ENCODE measurements at regions not wholly inside any gene's neighbourhood (a gene's known extent, or its start where the extent isn't known, plus 50 kb on each side); places are given as distances from the start of the nearest gene placed in this dataset.

- H2BK12ac ChIP-seq (ENCODE audit: low read length), result no peak overlapping the region
- H3K4me2 ChIP-seq (ENCODE audit: insufficient read depth, low read length, poor library complexity, severe bottlenecking), result no peak overlapping the region
- no peak for DNase-seq (ENCODE audit: low spot score)
- no peak overlapping the region for H3K9ac ChIP-seq (ENCODE audit: low read depth, low read length, poor library complexity)
- H3K4me3 ChIP-seq (ENCODE audit: low read length in 2 of 2), result no peak overlapping the region
- H3K4ac ChIP-seq (ENCODE audit: low read length), result no peak overlapping the region
- H4K91ac ChIP-seq (ENCODE audit: low read depth, low read length, poor library complexity), result no peak overlapping the region
- no peaks in the 10 kb centered on the region for H3K27me3 ChIP-seq (ENCODE audit: control insufficient read depth in 3 of 3, insufficient read depth in 3 of 3, low read depth in 1 of 3, low read length in 3 of 3)
- H3K79me1 ChIP-seq (ENCODE audit: low read depth, low read length), result no peaks in the 10 kb centered on the region
- no peak overlapping the region for H4K8ac ChIP-seq (ENCODE audit: low read depth, low read length)
- no peak overlapping the region for H3K14ac ChIP-seq (ENCODE audit: low read length)
- WGBS, 2 donors (ENCODE audit: extremely low coverage in 2 of 2, insufficient read length in 2 of 2, insufficient replicate concordance in 1 of 2), result no CpG with 5 or more reads among the region's 1 CpG
- no peak overlapping the region for H2AK5ac ChIP-seq (ENCODE audit: low read depth, low read length)
- no peak overlapping the region for H3K18ac ChIP-seq (ENCODE audit: low read length)
- no peak overlapping the region for H3K27ac ChIP-seq (replicated peaks; ENCODE audit: low read length)
- H3K9me3 ChIP-seq (replicated peaks in 1 of 2; ENCODE audit: control insufficient read depth in 2 of 2, insufficient read depth in 1 of 2, low read depth in 1 of 2, low read length in 2 of 2), result no peaks in the 10 kb centered on the region
- no peak overlapping the region for H2BK120ac ChIP-seq (ENCODE audit: low read depth, low read length)
- no peak overlapping the region for H3K23ac ChIP-seq (ENCODE audit: low read depth, low read length, poor library complexity)
- no peaks in the 10 kb centered on the region for H3K4me1 ChIP-seq (ENCODE audit: control insufficient read depth in 2 of 2, insufficient read depth in 1 of 2, low read depth in 1 of 2, low read length in 2 of 2)
- H2BK15ac ChIP-seq (ENCODE audit: low read length), result no peak overlapping the region
- H3K36me3 ChIP-seq (replicated peaks in 1 of 2; ENCODE audit: control insufficient read depth in 2 of 2, insufficient read depth in 2 of 2, low read length in 2 of 2), result no peaks in the 10 kb centered on the region
- no peak overlapping the region for H2BK5ac ChIP-seq (ENCODE audit: low read length)
- no peak overlapping the region for H2AFZ ChIP-seq (ENCODE audit: low read length)
Measured at GRCh38 chr2:116645155-116645554, 1169.3 kb upstream of the DDX18 start.

DNA sequence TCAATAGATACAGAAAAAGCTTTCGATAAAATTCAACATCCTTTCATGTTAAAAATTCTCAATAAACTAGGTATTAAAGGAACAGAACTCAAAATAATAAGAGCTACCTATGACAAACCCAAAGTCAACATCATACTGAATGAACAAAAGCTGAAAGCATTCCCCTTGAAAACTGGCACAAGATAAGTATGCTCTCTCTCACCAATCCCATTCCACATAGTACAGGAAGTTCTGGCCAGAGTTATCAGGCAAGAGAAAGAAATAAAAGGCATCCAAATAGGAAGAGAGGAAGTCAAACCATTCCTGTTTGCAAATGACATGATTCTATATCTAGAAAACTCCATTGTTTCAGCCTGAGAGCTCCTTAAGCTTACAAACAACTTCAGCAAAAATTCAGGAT lies 1145.8 kb upstream of the DDX18 start:
- H4K8ac ChIP-seq (ENCODE audit: low read depth, low read length), result no peak overlapping the region
- H3K23ac ChIP-seq (ENCODE audit: low read depth, low read length, poor library complexity), result no peak overlapping the region
- H2BK120ac ChIP-seq (ENCODE audit: low read depth, low read length), result no peak overlapping the region
- H3K4ac ChIP-seq (ENCODE audit: low read length), result no peak overlapping the region
- no peaks in the 10 kb centered on the region for H3K4me1 ChIP-seq (ENCODE audit: control insufficient read depth in 2 of 2, insufficient read depth in 1 of 2, low read depth in 1 of 2, low read length in 2 of 2)
- no peak overlapping the region for H2BK5ac ChIP-seq (ENCODE audit: low read length)
- no peak overlapping the region for H3K27ac ChIP-seq (replicated peaks; ENCODE audit: low read length)
- no peak overlapping the region for H2AFZ ChIP-seq (ENCODE audit: low read length)
- H2BK12ac ChIP-seq (ENCODE audit: low read length), result no peak overlapping the region
- no peak overlapping the region for H3K9ac ChIP-seq (ENCODE audit: low read depth, low read length, poor library complexity)
- H3K4me3 ChIP-seq (ENCODE audit: low read length in 2 of 2), result no peak overlapping the region
- no peak overlapping the region for H2AK5ac ChIP-seq (ENCODE audit: low read depth, low read length)
- H4K91ac ChIP-seq (ENCODE audit: low read depth, low read length, poor library complexity), result no peak overlapping the region
- no peak overlapping the region for H3K4me2 ChIP-seq (ENCODE audit: insufficient read depth, low read length, poor library complexity, severe bottlenecking)
- H2BK15ac ChIP-seq (ENCODE audit: low read length), result no peak overlapping the region
- WGBS, 2 donors (ENCODE audit: extremely low coverage in 2 of 2, insufficient read length in 2 of 2, insufficient replicate concordance in 1 of 2), result no CpG with 5 or more reads among the region's 1 CpG
- DNase-seq (ENCODE audit: low spot score), result no peak
- no peak overlapping the region for H3K14ac ChIP-seq (ENCODE audit: low read length)
- H3K36me3 ChIP-seq (replicated peaks in 1 of 2; ENCODE audit: control insufficient read depth in 2 of 2, insufficient read depth in 2 of 2, low read length in 2 of 2), result no peaks in the 10 kb centered on the region
- H3K9me3 ChIP-seq (replicated peaks in 1 of 2; ENCODE audit: control insufficient read depth in 2 of 2, insufficient read depth in 1 of 2, low read depth in 1 of 2, low read length in 2 of 2), result no peaks in the 10 kb centered on the region
- H3K18ac ChIP-seq (ENCODE audit: low read length), result no peak overlapping the region
- H3K79me1 ChIP-seq (ENCODE audit: low read depth, low read length), result no peaks in the 10 kb centered on the region
- H3K27me3 ChIP-seq (ENCODE audit: control insufficient read depth in 3 of 3, insufficient read depth in 3 of 3, low read depth in 1 of 3, low read length in 3 of 3), result no peaks in the 10 kb centered on the region

GRCh38 chr2:116669782-116670181 lies 1144.7 kb upstream of the DDX18 start:
- Histone ChIP-seq H3K4me1 (ENCODE audit: control insufficient read depth in 2 of 2, insufficient read depth in 1 of 2, low read depth in 1 of 2, low read length in 2 of 2) (no peaks in the 10 kb centered on the region), H3K36me3 (replicated peaks in 1 of 2; ENCODE audit: control insufficient read depth in 2 of 2, insufficient read depth in 2 of 2, low read length in 2 of 2) (no peaks in the 10 kb centered on the region), H3K27ac (replicated peaks; ENCODE audit: low read length) (no peak overlapping the region), H3K79me1 (ENCODE audit: low read depth, low read length) (no peaks in the 10 kb centered on the region), H2BK15ac (ENCODE audit: low read length) (no peak overlapping the region), H2BK120ac (ENCODE audit: low read depth, low read length) (no peak overlapping the region), H3K14ac (ENCODE audit: low read length) (no peak overlapping the region), H2BK5ac (ENCODE audit: low read length) (no peak overlapping the region), H4K91ac (ENCODE audit: low read depth, low read length, poor library complexity) (no peak overlapping the region), H2BK12ac (ENCODE audit: low read length) (no peak overlapping the region), H4K8ac (ENCODE audit: low read depth, low read length) (no peak overlapping the region), H2AFZ (ENCODE audit: low read length) (peak overlapping the region; percentile 22), H3K9ac (ENCODE audit: low read depth, low read length, poor library complexity) (no peak overlapping the region), H3K4ac (ENCODE audit: low read length) (no peak overlapping the region), H3K23ac (ENCODE audit: low read depth, low read length, poor library complexity) (no peak overlapping the region), H3K18ac (ENCODE audit: low read length) (no peak overlapping the region), H3K27me3 (ENCODE audit: control insufficient read depth in 3 of 3, insufficient read depth in 3 of 3, low read depth in 1 of 3, low read length in 3 of 3) (no peaks in the 10 kb centered on the region), H2AK5ac (ENCODE audit: low read depth, low read length) (no peak overlapping the region), H3K4me2 (ENCODE audit: insufficient read depth, low read length, poor library complexity, severe bottlenecking) (no peak overlapping the region), H3K9me3 (replicated peaks in 1 of 2; ENCODE audit: control insufficient read depth in 2 of 2, insufficient read depth in 1 of 2, low read depth in 1 of 2, low read length in 2 of 2) (no peaks in the 10 kb centered on the region), H3K4me3 (ENCODE audit: low read length in 2 of 2) (no peak overlapping the region)
- no peak for DNase-seq (ENCODE audit: low spot score)
- no CpG with 5 or more reads among the region's 2 CpGs for WGBS, 2 donors (ENCODE audit: extremely low coverage in 2 of 2, insufficient read length in 2 of 2, insufficient replicate concordance in 1 of 2)

GRCh38 chr2:116674188-116674587 lies 1140.3 kb upstream of the DDX18 start:
- Histone ChIP-seq H3K27ac (replicated peaks; ENCODE audit: low read length) (no peak overlapping the region), H3K27me3 (ENCODE audit: control insufficient read depth in 3 of 3, insufficient read depth in 3 of 3, low read depth in 1 of 3, low read length in 3 of 3) (no peaks in the 10 kb centered on the region), H3K23ac (ENCODE audit: low read depth, low read length, poor library complexity) (no peak overlapping the region), H2BK15ac (ENCODE audit: low read length) (no peak overlapping the region), H3K36me3 (replicated peaks in 1 of 2; ENCODE audit: control insufficient read depth in 2 of 2, insufficient read depth in 2 of 2, low read length in 2 of 2) (no peaks in the 10 kb centered on the region), H2BK120ac (ENCODE audit: low read depth, low read length) (no peak overlapping the region), H3K4ac (ENCODE audit: low read length) (no peak overlapping the region), H3K18ac (ENCODE audit: low read length) (no peak overlapping the region), H3K14ac (ENCODE audit: low read length) (no peak overlapping the region), H3K4me3 (ENCODE audit: low read length in 2 of 2) (no peak overlapping the region), H4K91ac (ENCODE audit: low read depth, low read length, poor library complexity) (no peak overlapping the region), H2BK12ac (ENCODE audit: low read length) (no peak overlapping the region), H2BK5ac (ENCODE audit: low read length) (no peak overlapping the region), H3K79me1 (ENCODE audit: low read depth, low read length) (no peaks in the 10 kb centered on the region), H2AK5ac (ENCODE audit: low read depth, low read length) (no peak overlapping the region), H2AFZ (ENCODE audit: low read length) (no peak overlapping the region), H3K4me2 (ENCODE audit: insufficient read depth, low read length, poor library complexity, severe bottlenecking) (no peak overlapping the region), H3K9me3 (replicated peaks in 1 of 2; ENCODE audit: control insufficient read depth in 2 of 2, insufficient read depth in 1 of 2, low read depth in 1 of 2, low read length in 2 of 2) (no peaks in the 10 kb centered on the region), H4K8ac (ENCODE audit: low read depth, low read length) (no peak overlapping the region), H3K9ac (ENCODE audit: low read depth, low read length, poor library complexity) (no peak overlapping the region), H3K4me1 (ENCODE audit: control insufficient read depth in 2 of 2, insufficient read depth in 1 of 2, low read depth in 1 of 2, low read length in 2 of 2) (no peaks in the 10 kb centered on the region)
- DNase-seq (ENCODE audit: low spot score), result no peak

All from neuronal stem cell (in vitro differentiated cells).